HG03432 (cell line): ENCODE measurements at regions not wholly inside any gene's neighbourhood (a gene's known extent, or its start where the extent isn't known, plus 50 kb on each side); places are given as distances from the start of the nearest gene placed in this dataset.

Experiments
- ATAC-seq: cut with Tn5 transposase; IDR thresholded peaks from one replicate; pipeline ENCODE4 v1.9.1; 2021; ENCODE audit warnings: mild to moderate bottlenecking, moderate library complexity; ENCODE audit not compliant: unreplicated experiment

- ATAC-seq, result no peak
Observed at GRCh38 chr11:11016943-11017342, 159.1 kb upstream of the ZBED5 start.

GRCh38 chr11:11016068-11016467 is 158.2 kb upstream of the ZBED5 start:
- ATAC-seq, result no peak

- ATAC-seq, result no peak
Observed at GRCh38 chr11:11011617-11012016, 153.8 kb upstream of the ZBED5 start.

- no peak for ATAC-seq
Observed at GRCh38 chr11:11010624-11011127, 152.8 kb upstream of the ZBED5 start.

- ATAC-seq, result no peak
Observed at GRCh38 chr11:11009179-11009578, 151.3 kb upstream of the ZBED5 start.

GRCh38 chr11:11004069-11004468 is 146.2 kb upstream of the ZBED5 start:
- no peak for ATAC-seq

GRCh38 chr11:11003226-11003625 is 145.4 kb upstream of the ZBED5 start:
- no peak for ATAC-seq

- no peak for ATAC-seq
Observed at GRCh38 chr11:11000579-11001283, 142.9 kb upstream of the ZBED5 start.

GRCh38 chr11:10998674-10999073 is 140.8 kb upstream of the ZBED5 start:
- no peak for ATAC-seq

- ATAC-seq, result no peak
Observed at GRCh38 chr11:10996678-10997077, 138.8 kb upstream of the ZBED5 start.

- no peak for ATAC-seq
Observed at GRCh38 chr11:10993640-10994039, 135.8 kb upstream of the ZBED5 start.

- no peak for ATAC-seq
Observed at GRCh38 chr11:10993186-10993585, 135.3 kb upstream of the ZBED5 start.

GRCh38 chr11:10991393-10991792 is 133.5 kb upstream of the ZBED5 start:
- ATAC-seq, result no peak

GRCh38 chr11:10990637-10991193 is 132.9 kb upstream of the ZBED5 start:
- no peak for ATAC-seq

- ATAC-seq, result no peak
Observed at GRCh38 chr11:10990160-10990559, 132.3 kb upstream of the ZBED5 start.

GRCh38 chr11:10986006-10986405 is 128.2 kb upstream of the ZBED5 start:
- ATAC-seq, result no peak

- ATAC-seq, result no peak
Observed at GRCh38 chr11:10984742-10985141, 126.9 kb upstream of the ZBED5 start.

GRCh38 chr11:10984250-10984649 is 126.4 kb upstream of the ZBED5 start:
- no peak for ATAC-seq

GRCh38 chr11:10982704-10983510 is 125.1 kb upstream of the ZBED5 start:
- ATAC-seq, result no peak

- no peak for ATAC-seq
Observed at GRCh38 chr11:10979529-10979928, 121.7 kb upstream of the ZBED5 start.

- ATAC-seq, result no peak
Observed at GRCh38 chr11:10978198-10978597, 120.3 kb upstream of the ZBED5 start.

- ATAC-seq, result no peak
Observed at GRCh38 chr11:10975287-10975721, 117.5 kb upstream of the ZBED5 start.
